ENCODE measurements at regions not wholly inside any gene's neighbourhood (a gene's known extent, or its start where the extent isn't known, plus 50 kb on each side); places are given as distances from the start of the nearest gene placed in this dataset.

DNA sequence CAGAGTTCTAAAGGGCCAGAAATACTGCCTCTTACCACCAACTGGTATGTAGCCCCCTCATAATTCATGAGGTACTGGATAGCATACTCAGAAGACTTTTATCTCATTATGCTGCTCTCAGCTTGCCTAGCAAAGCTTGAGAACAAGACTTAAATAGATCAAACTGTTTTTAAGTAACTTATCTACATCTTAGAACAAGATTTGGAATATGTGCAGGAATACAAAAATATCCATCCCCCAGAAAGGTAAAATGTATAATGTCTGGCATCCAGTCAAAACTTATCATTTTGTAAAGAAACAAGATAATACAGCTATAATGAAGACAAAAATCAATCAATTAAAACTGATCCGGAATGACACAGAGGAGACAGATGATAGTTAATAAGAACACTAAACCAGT lies 400.4 kb upstream of the TGFBR2 start:
- DNase-seq (ENCODE audit: low spot score): no peak

- DNase-seq (ENCODE audit: low spot score): no peak
Observed at GRCh38 chr3:30221619-30222018, 384.8 kb upstream of the TGFBR2 start.

DNA sequence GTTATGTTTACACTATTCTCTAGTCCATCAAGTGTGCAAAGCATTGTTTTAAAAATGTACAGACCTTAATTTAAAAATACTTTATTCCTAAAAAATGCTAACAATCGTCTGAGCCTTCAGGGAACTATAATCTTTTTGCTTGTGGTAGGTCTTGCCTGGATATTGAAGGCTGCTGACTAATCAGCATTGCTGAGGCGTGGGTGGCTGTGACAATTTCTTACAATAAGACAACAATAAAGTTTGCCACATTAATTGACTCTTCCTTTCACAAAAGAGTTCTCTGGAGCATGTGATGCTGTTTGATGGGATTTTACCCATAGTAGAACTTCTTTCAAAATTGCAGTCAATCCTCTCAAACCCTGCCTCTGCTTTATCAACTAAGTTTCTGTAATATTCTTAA lies 384.0 kb upstream of the TGFBR2 start:
- DNase-seq (ENCODE audit: low spot score): no peak

DNA sequence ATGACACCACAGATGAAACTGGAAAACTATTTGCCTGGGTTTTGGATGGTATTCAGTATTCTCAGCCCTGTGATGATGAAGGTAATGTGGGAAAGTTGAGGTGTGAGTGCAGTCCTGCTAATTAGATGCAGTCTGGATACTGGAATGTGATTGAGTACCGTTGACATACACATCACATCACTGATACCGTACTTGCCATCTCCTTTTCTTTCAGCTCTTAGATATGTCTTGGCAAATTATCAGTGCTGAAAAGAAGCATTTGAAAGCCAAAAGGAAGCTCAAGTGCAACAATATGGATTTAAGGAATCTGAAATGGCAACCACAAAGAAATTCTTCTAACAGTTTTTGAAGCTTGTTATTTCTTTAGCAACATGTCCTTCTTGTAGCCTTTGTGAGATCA lies 381.4 kb upstream of the TGFBR2 start:
- DNase-seq (ENCODE audit: low spot score): no peak

GRCh38 chr3:30226601-30227151 lies 379.7 kb upstream of the TGFBR2 start:
- no peak for DNase-seq (ENCODE audit: low spot score)

GRCh38 chr3:30227571-30228301 lies 378.7 kb upstream of the TGFBR2 start:
- peak; percentile 59 for DNase-seq (ENCODE audit: low spot score)

DNA sequence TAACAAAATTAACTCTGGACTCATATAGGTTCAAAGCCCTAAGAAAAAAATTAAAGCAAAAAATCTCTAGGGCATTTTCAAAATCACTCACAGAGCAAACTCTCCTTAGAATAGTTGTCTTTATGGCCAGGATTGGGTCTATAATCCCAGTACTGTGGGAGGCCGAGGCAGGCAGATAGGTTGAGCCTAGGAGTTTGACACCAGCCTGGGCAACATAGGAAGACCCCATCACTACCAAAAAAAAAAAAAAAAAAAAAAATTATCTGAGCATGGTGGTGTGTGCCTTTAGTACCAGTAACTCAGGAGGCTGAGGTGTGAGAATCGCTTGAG lies 378.1 kb upstream of the TGFBR2 start:
- no peak for DNase-seq (ENCODE audit: low spot score)

- no peak for DNase-seq (ENCODE audit: low spot score)
Observed at GRCh38 chr3:30231277-30232141, 374.9 kb upstream of the TGFBR2 start.

GRCh38 chr3:30232142-30232541 lies 374.3 kb upstream of the TGFBR2 start:
- no peak for DNase-seq (ENCODE audit: low spot score)

GRCh38 chr3:30233913-30234646 lies 372.3 kb upstream of the TGFBR2 start:
- no peak for DNase-seq (ENCODE audit: low spot score)

GRCh38 chr3:30236011-30236410 lies 370.4 kb upstream of the TGFBR2 start:
- no peak for DNase-seq (ENCODE audit: low spot score)

DNA sequence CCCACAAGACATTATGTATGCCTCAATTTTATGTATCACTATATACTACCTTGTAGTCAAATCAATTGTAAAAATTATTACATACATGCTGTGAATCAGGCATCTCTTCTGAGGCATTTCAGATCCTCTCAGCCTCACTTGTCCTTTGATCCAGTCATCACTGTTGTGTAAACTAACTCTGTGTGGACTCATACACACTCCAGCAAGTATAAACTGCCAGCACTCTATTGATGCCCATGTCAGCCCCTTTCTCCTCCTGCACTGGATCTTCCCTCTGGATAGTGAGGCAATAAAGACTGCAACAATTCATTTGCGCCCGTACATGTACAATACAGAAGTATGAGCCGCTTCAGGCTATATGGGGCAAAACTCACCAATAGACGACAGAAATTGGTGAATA lies 364.7 kb upstream of the TGFBR2 start:
- DNase-seq (ENCODE audit: low spot score): no peak

- no peak for DNase-seq (ENCODE audit: low spot score)
Observed at GRCh38 chr3:30245858-30246622, 360.4 kb upstream of the TGFBR2 start.

GRCh38 chr3:30248423-30248822 lies 358.0 kb upstream of the TGFBR2 start:
- no peak for DNase-seq (ENCODE audit: low spot score)

- no peak for DNase-seq (ENCODE audit: low spot score)
Observed at GRCh38 chr3:30252474-30252873, 353.9 kb upstream of the TGFBR2 start.

DNA sequence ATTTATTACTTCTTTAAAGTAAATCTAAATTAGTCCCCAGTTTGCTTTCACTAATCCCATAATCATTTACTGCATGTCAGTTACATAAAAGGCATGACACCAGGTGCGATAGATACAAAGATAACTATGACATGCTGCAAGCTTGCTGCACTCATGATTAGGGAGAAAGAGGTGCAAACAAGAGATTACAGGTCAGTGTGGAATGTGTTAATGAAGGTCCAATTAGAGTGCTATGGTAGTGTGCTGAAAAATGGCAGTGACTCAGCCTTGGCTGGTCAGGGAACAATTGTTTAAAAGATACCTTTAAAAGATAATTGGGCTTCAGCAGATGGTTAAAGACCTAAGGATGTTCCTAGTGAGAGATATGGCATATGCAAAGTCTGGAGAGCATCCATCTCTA lies 352.6 kb upstream of the TGFBR2 start:
- DNase-seq (ENCODE audit: low spot score): no peak

DNA sequence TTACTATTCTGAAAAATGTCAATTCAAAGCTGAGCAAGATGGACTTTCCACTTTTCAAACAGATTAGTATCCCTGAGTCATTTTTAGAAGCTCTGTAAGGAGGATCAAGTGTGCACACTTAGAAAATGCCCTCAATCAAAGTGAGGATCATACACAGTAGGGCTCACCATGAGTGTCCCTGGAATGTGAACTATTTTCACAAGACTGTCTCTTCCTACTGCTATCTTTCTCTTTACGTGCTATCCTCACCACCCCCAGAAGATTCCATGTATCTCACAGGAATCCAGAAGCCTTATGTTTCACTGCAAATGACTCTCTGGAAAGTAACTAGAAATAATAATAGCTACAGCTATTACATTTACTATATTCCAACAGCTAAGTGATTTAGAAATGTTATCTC lies 349.9 kb upstream of the TGFBR2 start:
- no peak for DNase-seq (ENCODE audit: low spot score)

DNA sequence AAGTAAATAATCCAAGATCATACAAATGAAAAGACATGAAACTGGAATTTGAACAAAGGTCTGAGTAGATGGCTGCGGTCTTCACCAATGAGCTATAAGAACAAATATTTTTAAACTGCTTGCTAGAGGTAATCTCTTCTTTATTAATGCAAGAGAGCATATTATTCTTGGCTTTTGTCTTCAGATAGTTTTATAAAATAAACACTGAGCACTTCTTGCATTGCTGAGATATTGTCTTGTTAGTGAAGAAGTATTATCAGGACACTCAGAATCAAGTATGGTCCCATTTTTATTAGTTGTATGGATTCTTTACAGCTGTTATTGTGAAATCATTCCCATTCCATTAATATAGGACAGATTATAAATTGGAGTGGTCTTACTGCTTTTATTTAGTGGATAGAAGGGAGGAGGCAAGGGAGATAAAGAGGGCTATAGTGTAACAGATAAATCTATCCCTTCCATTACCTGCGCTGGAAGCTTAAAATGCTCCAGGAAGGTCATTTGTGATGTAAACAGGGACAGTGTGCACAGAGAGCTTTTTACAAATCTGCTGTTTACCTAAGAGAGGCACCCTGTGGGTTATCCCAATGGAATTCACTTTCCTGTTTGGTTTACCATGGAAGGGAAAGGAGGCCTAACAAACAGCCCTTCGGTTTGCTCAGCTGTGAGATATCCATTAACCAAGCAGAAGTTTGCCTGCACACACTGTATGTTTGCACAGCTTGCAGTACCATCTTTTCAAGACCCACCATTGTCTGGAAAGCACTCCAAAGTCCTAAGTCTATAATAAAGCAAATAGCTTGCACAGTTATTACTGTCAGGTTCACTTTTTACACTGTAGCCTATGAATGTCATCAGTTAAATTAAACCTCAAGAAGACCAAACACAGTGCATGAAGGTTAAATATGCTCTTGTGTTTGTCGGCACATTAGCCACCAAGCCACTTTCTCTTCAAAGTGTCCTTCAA lies 347.7 kb upstream of the TGFBR2 start:
- peak; percentile 63 for DNase-seq (ENCODE audit: low spot score)

DNA sequence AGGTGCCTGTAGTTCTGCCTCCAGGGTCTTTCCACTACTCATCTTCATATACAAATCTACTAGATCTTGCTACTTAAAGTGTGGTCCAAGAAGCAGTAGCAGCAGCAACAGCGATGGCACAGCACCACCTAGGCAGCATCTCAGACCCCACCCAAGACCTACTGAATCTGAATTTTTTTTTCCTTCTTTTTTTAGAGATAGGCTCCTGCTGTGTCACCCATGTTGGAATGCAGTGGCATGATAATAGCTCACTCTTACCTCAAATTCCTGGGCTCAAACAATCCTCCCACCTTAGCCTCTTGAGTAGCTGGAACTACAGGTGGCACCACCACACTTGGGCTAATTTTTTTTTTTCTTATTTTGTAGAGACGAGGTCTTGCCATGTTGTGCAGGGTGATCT lies 346.7 kb upstream of the TGFBR2 start:
- DNase-seq (ENCODE audit: low spot score): no peak

GRCh38 chr3:30260762-30261161 lies 345.6 kb upstream of the TGFBR2 start:
- DNase-seq (ENCODE audit: low spot score): no peak

All from HT-29 (cell line).